ENCODE measurements at regions not wholly inside any gene's neighbourhood (a gene's known extent, or its start where the extent isn't known, plus 50 kb on each side); places are given as distances from the start of the nearest gene placed in this dataset.

DNA sequence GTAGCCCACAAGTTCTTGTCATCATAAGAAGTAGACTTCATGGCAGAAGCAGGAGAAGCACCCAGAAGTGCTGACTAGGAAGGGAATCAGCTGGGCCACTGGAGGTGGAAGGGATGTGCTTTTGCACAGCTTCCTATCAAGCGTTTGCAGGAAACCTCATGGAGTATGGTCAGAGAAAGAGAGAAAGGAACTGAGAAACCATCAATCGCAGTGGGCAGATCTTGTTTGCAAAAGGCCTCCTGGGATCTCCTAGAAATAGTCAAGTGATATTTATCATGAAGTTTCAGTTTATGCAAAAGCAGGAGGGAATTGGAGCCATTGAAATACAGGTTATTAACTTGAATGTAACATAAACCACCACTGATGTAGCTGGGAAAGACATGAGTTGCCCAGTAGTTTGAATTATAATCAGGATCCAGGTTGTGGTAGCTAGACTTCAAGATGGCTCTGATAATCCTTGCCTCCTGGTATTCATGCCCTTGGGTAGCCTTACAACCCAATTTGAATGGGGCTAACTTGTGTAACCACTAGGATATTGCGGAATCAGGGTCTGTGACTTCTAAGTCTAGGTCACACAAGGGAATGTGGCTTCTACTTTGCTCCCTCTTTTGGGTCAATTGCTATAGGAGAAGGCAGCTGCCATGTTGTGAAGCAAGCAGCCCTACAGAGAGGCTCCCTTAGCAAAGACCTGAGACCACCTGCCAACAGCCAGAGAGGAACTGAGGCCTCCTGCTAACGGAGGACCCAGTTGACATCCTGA, 69.8 kb upstream of the TCF4 start:
- no peak for TF ChIP-seq OSR1 (CRISPR knock-in tag; IDR thresholded peaks at IDR 0.05)
- no peak for TF ChIP-seq CSDC2 (CRISPR knock-in tag; IDR thresholded peaks at IDR 0.05)
- TF ChIP-seq ZFP3 (CRISPR knock-in tag; IDR thresholded peaks at IDR 0.05) = no peak
- no peak for TF ChIP-seq RARB (CRISPR knock-in tag; IDR thresholded peaks at IDR 0.05)
- TF ChIP-seq SNAI2 (CRISPR knock-in tag; IDR thresholded peaks at IDR 0.05) = no peak
- TF ChIP-seq, protein P1, sequence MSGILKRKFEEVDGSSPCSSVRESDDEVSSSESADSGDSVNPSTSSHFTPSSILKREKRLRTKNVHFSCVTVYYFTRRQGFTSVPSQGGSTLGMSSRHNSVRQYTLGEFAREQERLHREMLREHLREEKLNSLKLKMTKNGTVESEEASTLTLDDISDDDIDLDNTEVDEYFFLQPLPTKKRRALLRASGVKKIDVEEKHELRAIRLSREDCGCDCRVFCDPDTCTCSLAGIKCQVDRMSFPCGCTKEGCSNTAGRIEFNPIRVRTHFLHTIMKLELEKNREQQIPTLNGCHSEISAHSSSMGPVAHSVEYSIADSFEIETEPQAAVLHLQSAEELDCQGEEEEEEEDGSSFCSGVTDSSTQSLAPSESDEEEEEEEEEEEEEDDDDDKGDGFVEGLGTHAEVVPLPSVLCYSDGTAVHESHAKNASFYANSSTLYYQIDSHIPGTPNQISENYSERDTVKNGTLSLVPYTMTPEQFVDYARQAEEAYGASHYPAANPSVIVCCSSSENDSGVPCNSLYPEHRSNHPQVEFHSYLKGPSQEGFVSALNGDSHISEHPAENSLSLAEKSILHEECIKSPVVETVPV (CRISPR knock-in tag; IDR thresholded peaks at IDR 0.05) = no peak
- TF ChIP-seq, protein P2, sequence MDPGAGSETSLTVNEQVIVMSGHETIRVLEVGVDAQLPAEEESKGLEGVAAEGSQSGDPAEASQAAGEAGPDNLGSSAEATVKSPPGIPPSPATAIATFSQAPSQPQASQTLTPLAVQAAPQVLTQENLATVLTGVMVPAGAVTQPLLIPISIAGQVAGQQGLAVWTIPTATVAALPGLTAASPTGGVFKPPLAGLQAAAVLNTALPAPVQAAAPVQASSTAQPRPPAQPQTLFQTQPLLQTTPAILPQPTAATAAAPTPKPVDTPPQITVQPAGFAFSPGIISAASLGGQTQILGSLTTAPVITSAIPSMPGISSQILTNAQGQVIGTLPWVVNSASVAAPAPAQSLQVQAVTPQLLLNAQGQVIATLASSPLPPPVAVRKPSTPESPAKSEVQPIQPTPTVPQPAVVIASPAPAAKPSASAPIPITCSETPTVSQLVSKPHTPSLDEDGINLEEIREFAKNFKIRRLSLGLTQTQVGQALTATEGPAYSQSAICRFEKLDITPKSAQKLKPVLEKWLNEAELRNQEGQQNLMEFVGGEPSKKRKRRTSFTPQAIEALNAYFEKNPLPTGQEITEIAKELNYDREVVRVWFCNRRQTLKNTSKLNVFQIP (CRISPR knock-in tag; IDR thresholded peaks at IDR 0.05; ENCODE audit: borderline replicate concordance, low read depth) = no peak
- TF ChIP-seq, protein P3, sequence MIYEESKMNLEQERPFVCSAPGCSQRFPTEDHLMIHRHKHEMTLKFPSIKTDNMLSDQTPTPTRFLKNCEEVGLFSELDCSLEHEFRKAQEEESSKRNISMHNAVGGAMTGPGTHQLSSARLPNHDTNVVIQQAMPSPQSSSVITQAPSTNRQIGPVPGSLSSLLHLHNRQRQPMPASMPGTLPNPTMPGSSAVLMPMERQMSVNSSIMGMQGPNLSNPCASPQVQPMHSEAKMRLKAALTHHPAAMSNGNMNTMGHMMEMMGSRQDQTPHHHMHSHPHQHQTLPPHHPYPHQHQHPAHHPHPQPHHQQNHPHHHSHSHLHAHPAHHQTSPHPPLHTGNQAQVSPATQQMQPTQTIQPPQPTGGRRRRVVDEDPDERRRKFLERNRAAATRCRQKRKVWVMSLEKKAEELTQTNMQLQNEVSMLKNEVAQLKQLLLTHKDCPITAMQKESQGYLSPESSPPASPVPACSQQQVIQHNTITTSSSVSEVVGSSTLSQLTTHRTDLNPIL (CRISPR knock-in tag; IDR thresholded peaks at IDR 0.05; ENCODE audit: low read depth) = no peak
- no peak for TF ChIP-seq ESRRG (CRISPR knock-in tag; IDR thresholded peaks at IDR 0.05)
- TF ChIP-seq, protein P4, sequence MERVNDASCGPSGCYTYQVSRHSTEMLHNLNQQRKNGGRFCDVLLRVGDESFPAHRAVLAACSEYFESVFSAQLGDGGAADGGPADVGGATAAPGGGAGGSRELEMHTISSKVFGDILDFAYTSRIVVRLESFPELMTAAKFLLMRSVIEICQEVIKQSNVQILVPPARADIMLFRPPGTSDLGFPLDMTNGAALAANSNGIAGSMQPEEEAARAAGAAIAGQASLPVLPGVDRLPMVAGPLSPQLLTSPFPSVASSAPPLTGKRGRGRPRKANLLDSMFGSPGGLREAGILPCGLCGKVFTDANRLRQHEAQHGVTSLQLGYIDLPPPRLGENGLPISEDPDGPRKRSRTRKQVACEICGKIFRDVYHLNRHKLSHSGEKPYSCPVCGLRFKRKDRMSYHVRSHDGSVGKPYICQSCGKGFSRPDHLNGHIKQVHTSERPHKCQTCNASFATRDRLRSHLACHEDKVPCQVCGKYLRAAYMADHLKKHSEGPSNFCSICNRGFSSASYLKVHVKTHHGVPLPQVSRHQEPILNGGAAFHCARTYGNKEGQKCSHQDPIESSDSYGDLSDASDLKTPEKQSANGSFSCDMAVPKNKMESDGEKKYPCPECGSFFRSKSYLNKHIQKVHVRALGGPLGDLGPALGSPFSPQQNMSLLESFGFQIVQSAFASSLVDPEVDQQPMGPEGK (CRISPR knock-in tag; IDR thresholded peaks at IDR 0.05; ENCODE audit: borderline replicate concordance) = no peak
- no peak for TF ChIP-seq PPARA (CRISPR knock-in tag; IDR thresholded peaks at IDR 0.05; ENCODE audit: borderline replicate concordance)
- no peak for TF ChIP-seq TOX (CRISPR knock-in tag; IDR thresholded peaks at IDR 0.05; ENCODE audit: borderline replicate concordance)
- no peak for TF ChIP-seq TCF4 (CRISPR knock-in tag; IDR thresholded peaks at IDR 0.05; ENCODE audit: borderline replicate concordance)
- TF ChIP-seq BACH2 (CRISPR knock-in tag; IDR thresholded peaks at IDR 0.05; ENCODE audit: borderline replicate concordance) = no peak
- TF ChIP-seq GLIS3 (CRISPR knock-in tag; IDR thresholded peaks at IDR 0.05) = no peak
- no peak for ATAC-seq

DNA sequence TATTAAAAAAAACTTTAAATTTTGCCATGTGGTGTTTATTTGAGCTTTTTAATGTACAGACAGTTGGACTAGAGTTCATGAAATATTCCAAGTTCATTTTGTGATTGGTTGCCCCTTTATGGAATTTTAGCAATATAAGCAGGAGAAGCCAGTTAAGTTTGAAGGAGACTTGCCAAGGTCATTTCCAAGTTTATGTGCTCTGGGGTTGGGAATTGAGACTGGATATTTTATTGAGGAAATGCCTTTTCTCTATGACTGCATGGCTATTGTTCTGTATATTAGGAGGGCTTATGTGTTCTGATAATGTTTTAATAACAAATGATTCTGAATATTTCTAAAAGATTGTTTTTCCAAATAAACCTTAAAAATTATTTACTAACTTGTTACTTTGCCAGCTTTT, 67.0 kb upstream of the TCF4 start:
- ATAC-seq = no peak
- TF ChIP-seq OSR1 (CRISPR knock-in tag; IDR thresholded peaks at IDR 0.05) (no peak), ZC3H10 (CRISPR knock-in tag; IDR thresholded peaks at IDR 0.05) (no peak), ZFP30 (CRISPR knock-in tag; IDR thresholded peaks at IDR 0.05) (no peak), CSDC2 (CRISPR knock-in tag; IDR thresholded peaks at IDR 0.05) (no peak)
- TF ChIP-seq, protein P3 (CRISPR knock-in tag; IDR thresholded peaks at IDR 0.05; ENCODE audit: low read depth) = no peak

DNA sequence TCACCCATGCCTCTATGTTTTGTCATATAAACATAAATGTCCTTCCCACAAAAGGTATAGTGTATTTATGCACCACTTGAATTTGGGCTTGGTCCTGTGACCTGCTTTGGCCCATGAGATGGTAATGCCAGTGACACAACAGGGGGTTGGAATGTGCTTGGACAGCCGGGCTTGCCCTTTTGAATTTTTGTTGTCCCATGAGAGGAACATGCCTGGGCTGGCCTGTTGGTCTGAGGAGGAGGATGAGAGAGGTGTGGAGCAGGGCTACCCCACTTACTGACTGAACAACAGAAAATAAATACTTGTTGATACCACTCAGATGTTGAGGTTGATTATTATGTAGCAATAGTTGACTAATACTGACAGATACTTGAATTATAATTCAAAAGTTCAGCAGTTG, 63.2 kb upstream of the TCF4 start:
- no peak for ATAC-seq
- TF ChIP-seq ZNF565 (CRISPR knock-in tag; conservative IDR thresholded peaks at IDR 0.05; ENCODE audit: low read depth) = no peak
- no peak for TF ChIP-seq ZFP30 (CRISPR knock-in tag; IDR thresholded peaks at IDR 0.05)
- TF ChIP-seq TOX (CRISPR knock-in tag; IDR thresholded peaks at IDR 0.05; ENCODE audit: borderline replicate concordance) = no peak
- TF ChIP-seq, protein P4 (CRISPR knock-in tag; IDR thresholded peaks at IDR 0.05; ENCODE audit: borderline replicate concordance) = no peak
- TF ChIP-seq, protein P1 (CRISPR knock-in tag; IDR thresholded peaks at IDR 0.05) = no peak
- TF ChIP-seq ESRRG (CRISPR knock-in tag; IDR thresholded peaks at IDR 0.05) = no peak
- TF ChIP-seq TCF4 (CRISPR knock-in tag; IDR thresholded peaks at IDR 0.05; ENCODE audit: borderline replicate concordance) = no peak
- TF ChIP-seq, protein P5, sequence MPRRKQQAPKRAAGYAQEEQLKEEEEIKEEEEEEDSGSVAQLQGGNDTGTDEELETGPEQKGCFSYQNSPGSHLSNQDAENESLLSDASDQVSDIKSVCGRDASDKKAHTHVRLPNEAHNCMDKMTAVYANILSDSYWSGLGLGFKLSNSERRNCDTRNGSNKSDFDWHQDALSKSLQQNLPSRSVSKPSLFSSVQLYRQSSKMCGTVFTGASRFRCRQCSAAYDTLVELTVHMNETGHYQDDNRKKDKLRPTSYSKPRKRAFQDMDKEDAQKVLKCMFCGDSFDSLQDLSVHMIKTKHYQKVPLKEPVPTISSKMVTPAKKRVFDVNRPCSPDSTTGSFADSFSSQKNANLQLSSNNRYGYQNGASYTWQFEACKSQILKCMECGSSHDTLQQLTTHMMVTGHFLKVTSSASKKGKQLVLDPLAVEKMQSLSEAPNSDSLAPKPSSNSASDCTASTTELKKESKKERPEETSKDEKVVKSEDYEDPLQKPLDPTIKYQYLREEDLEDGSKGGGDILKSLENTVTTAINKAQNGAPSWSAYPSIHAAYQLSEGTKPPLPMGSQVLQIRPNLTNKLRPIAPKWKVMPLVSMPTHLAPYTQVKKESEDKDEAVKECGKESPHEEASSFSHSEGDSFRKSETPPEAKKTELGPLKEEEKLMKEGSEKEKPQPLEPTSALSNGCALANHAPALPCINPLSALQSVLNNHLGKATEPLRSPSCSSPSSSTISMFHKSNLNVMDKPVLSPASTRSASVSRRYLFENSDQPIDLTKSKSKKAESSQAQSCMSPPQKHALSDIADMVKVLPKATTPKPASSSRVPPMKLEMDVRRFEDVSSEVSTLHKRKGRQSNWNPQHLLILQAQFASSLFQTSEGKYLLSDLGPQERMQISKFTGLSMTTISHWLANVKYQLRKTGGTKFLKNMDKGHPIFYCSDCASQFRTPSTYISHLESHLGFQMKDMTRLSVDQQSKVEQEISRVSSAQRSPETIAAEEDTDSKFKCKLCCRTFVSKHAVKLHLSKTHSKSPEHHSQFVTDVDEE (CRISPR knock-in tag; IDR thresholded peaks at IDR 0.05) = no peak
- no peak for TF ChIP-seq SNAI2 (CRISPR knock-in tag; IDR thresholded peaks at IDR 0.05)
- no peak for TF ChIP-seq ZC3H10 (CRISPR knock-in tag; IDR thresholded peaks at IDR 0.05)
- no peak for TF ChIP-seq OSR1 (CRISPR knock-in tag; IDR thresholded peaks at IDR 0.05)
- no peak for TF ChIP-seq ZNF70 (CRISPR knock-in tag; IDR thresholded peaks at IDR 0.05)
- TF ChIP-seq ZFP3 (CRISPR knock-in tag; IDR thresholded peaks at IDR 0.05) = no peak
- no peak for TF ChIP-seq ARNTL (CRISPR knock-in tag; IDR thresholded peaks at IDR 0.05; ENCODE audit: borderline replicate concordance, low read depth)

Measured in SK-N-SH treated with all-trans-retinoic acid at 6 μM for 48 hours (cell line).